GM18909 (cell line): ENCODE measurements at regions not wholly inside any gene's neighbourhood (a gene's known extent, or its start where the extent isn't known, plus 50 kb on each side); places are given as distances from the start of the nearest gene placed in this dataset.
"Not testable (repeated sequence)": the region's sequence is repeated elsewhere in the genome, so short reads cannot be mapped to it uniquely, and the experiment has no call there.

Experiments used
- ATAC-seq: cut with Tn5 transposase; IDR thresholded peaks from one replicate; pipeline ENCODE4 v1.9.1; 2021; ENCODE audit warnings: mild to moderate bottlenecking; ENCODE audit not compliant: unreplicated experiment, poor library complexity

- no peak for ATAC-seq
Measured at GRCh38 chr17:71869293-71869692, 251.5 kb upstream of the SOX9 start.

- no peak for ATAC-seq
Measured at GRCh38 chr17:71869841-71870545, 250.8 kb upstream of the SOX9 start.

DNA sequence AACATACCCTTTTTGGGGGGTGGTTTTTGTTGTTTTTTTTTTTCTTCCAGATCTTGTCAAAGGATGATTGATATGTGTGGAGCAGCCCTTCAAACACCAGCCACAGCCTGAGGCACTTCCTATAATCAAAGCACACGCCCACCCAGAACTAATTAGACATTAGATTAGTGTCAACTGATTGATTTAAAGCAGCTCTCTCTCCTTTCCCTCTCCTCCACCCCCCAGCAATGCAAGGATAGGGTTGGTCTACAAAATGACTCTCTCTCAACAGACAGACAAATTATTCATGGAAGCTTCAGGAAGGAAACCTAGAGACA is 250.3 kb upstream of the SOX9 start:
- ATAC-seq: no peak

DNA sequence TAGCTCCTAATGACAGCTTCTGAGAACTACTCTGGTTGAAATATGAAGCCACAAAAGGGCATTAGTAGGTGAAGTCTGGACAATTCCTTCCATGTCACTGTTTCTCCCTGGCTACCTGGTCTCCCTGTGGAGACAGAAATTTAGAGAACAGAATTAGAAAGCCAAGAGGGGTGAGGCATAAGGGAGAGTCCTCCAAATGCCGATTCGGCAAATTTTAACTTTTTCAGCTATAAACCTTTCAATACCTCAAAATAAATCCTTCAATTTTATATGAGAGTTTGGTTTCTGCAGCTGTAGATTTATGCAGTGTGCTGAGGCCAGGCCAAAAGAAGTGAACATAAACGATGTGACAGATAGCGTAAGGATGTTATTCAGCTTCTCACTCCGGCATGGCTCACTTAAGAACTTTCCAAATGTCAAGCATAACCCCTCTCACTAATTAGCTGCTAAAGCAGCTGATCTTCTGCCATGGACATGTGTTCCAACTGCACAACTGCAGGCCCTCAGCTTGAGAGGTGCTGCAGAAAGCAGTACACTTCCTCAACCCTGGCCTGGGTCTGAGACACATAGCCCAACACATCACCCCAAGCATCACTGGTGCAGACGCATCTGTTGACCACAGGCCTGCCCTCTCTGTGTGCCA is 247.9 kb upstream of the SOX9 start:
- ATAC-seq: no peak

- ATAC-seq: not testable (repeated sequence)
Measured at GRCh38 chr17:71874773-71875172, 246.0 kb upstream of the SOX9 start.

- no peak for ATAC-seq
Measured at GRCh38 chr17:71878271-71878670, 242.5 kb upstream of the SOX9 start.

GRCh38 chr17:71878998-71879397 is 241.8 kb upstream of the SOX9 start:
- ATAC-seq: no peak

DNA sequence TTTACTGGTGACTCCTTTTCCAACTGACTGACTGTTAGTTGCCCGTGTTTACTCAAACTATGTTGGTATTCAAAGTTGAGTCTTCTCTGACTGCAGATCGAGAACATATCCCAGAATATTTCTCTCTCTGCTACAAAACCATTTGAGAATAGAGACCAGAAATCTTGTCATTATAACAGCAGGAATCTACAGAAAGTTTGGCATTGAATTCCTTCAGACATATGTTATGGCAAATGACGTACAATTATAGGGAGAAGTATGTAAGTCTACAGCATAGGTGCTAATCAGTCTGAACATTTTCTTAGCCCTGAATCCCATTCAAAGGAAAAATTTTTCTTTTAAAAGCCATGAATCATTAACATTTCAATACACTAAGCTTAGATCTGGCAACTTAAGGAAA is 239.8 kb upstream of the SOX9 start:
- ATAC-seq: no peak

- no peak for ATAC-seq
Measured at GRCh38 chr17:71881581-71881980, 239.2 kb upstream of the SOX9 start.

- no peak for ATAC-seq
Measured at GRCh38 chr17:71883258-71883657, 237.6 kb upstream of the SOX9 start.

DNA sequence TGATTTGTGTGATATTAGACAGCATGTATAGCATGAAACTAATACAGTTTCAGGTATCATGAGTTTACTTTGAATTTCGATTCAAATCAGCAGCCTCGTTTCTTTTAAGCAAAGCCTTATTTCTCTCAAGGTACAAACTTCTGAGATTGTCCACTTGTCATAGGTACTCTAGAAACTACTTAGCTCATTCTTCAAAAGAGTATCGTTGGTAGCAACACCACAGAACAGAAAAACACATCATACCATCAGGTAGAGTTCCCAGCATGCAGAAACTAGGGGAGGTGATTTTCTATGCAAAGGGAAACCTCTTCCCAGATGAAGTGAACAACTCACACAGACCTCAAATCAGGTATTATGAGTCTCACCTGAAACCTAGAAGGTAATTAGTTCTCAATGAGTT is 237.0 kb upstream of the SOX9 start:
- no peak for ATAC-seq

- ATAC-seq: no peak
Measured at GRCh38 chr17:71885662-71886061, 235.2 kb upstream of the SOX9 start.

- no peak for ATAC-seq
Measured at GRCh38 chr17:71899317-71899716, 221.5 kb upstream of the SOX9 start.

- no peak for ATAC-seq
Measured at GRCh38 chr17:71900621-71901229, 220.1 kb upstream of the SOX9 start.

DNA sequence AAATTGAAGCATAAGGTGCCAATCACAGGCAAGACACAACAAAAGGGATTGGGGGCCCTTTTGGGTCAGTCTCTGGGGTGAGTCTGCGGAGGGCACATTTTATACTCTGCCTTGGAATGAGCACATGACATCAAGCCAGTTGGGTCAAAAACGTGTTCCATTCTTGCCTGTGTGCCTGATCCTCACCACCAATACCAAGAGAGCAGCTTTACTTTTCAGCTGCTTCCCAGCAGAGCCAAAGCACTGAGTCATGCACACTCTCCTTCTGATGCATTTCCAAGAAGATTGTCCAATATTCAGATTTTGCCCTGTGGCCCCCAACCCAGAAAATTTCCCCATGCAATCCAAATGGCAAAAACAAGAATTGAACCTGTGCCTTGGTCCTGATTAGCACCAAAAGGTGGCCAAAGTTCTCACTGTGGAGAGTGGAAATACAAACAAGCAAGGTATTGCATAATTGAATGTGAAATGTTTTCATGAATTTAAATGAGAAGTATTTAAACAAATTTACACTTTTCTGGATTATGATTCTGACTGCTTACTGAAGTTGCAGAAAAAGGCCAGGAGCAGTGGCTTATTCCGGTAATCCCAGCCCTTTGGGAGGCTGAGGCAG is 217.8 kb upstream of the SOX9 start:
- no peak for ATAC-seq

DNA sequence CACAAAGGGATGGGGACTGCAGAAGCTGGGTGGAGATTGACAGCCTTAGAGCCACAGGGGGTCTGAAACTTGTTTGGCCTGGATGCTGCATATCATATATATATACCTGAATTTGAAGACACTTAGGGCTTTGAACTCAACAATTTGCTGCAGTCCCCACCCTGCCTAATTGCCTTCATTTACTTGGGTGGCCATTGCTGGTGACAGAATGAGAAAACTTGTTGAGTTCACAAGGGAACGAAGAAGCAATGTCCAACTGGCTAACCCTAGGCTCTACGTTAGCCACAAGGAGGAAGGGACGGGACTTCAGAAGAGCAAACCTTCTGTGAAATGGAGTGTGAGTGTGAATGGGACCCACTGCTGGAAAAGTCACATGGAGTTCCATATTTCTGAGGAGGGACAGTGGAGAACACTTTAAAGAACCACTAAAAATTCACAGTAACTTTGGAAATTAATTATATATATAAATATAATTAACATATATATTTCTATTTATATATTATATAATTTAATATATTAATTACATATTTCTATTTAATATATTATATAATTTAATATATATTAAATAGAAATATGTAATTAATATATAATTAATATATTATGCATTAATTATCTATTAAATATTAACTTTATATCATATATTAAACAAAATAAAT is 215.3 kb upstream of the SOX9 start:
- ATAC-seq: no peak

DNA sequence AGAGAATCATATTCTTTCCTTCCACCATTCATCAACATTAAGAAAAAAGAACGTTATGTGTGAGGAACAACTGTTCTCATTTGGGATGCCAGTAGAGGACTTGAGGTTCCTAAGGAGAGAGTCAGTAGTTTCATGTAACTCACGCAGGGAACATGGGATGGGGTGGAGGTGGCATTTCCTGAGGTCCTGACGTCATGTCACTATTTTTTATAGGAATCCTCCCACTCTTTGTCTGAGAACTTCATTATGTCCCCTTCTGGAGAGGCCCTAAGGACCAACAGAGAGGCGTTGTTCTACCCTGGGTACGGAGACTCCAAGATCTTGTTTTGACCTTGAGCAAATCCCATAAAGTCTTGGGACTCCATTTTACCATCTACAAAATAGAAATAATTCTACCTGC is 211.7 kb upstream of the SOX9 start:
- no peak for ATAC-seq

- ATAC-seq: no peak
Measured at GRCh38 chr17:71910002-71910401, 210.8 kb upstream of the SOX9 start.

DNA sequence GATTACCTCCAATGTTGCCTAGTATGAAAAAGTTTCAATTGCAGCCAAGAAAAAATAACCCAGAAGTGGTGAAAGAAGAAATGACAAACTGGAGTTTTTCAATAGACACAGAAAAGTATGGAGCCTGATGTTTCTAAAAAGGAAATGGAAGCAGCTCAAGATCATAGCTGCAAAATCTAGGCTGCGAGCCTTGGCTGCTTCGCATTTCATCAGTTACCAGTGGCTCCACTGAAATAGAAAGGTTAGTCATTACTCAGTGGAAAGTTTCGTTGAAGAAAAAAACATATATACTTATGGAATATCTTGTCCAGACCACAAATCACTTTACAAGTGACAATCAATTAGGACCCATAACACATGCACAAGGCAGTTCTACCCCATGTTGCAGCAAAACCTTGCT is 206.8 kb upstream of the SOX9 start:
- no peak for ATAC-seq

DNA sequence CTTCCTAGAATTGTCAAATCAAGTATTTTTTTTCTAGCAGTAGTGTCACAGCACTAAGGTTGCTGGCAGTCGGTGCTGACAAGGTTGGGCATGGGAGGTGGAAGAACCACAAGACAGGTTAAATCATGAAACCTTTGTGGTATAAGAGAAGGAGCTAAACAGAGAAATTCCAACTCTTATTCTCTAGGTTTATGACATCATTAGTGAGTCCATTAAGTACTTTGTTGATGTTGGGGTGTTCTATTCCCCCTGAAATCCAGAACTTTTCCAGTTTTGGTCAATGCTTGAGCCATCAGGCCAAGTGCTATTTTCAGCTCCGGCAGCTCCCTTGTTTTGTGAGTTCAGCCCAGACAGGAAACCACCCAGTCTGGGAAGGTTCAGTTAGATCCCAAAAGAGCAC is 206.0 kb upstream of the SOX9 start:
- ATAC-seq: no peak

GRCh38 chr17:71917715-71918114 is 203.1 kb upstream of the SOX9 start:
- ATAC-seq: no peak
